IPS-NIHi11 (cell line): ENCODE measurements at regions not wholly inside any gene's neighbourhood (a gene's known extent, or its start where the extent isn't known, plus 50 kb on each side); places are given as distances from the start of the nearest gene placed in this dataset.

ENCODE experiments used
- DNase-seq: peaks from one replicate; pipeline ENCODE4 v3.0.0; 2012; ENCODE audit warnings: mixed read lengths, low spot score

GRCh38 chr1:229971141-229971540, 95.9 kb upstream of the GALNT2 start:
- no peak for DNase-seq

DNA sequence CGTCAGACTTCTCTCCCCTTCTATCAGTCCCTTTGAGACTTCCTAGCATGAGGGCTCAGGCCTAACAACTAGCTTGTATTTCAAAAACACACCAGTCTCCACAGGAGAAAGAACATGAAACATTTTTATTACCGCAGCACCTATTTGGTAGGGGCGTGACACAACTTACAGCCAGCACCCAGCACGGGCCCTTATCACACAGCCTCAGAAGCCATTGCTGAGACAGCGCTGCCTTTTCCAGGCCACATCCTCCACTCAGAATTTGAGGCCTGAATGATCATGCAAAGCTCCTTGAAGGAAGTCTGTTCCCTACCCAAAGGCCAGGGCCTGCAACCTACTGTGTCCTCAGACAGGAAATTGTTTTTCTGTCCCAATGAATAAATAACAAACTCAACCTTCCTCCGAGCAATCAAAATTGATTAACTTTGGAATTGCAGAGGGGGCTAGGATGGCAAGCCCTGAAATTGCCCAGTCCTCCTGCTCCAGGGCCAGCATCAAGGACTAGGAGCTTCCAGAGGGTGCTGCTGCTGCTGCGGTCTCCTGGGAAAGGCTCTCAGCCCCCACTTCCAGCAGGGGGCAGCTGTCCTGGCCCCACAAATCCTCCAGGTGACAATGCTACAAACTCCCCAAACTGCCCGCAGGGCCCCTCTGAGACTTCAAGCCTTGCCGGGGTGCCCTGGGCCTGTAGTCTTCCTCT, 94.3 kb upstream of the GALNT2 start:
- peak; percentile 71 for DNase-seq

GRCh38 chr1:229973297-229973612, 93.8 kb upstream of the GALNT2 start:
- DNase-seq: no peak

- DNase-seq: no peak
These were observed 92.0 kb upstream of the GALNT2 start for GRCh38 chr1:229975047-229975446.

GRCh38 chr1:229980009-229980408, 87.0 kb upstream of the GALNT2 start:
- DNase-seq: no peak

DNA sequence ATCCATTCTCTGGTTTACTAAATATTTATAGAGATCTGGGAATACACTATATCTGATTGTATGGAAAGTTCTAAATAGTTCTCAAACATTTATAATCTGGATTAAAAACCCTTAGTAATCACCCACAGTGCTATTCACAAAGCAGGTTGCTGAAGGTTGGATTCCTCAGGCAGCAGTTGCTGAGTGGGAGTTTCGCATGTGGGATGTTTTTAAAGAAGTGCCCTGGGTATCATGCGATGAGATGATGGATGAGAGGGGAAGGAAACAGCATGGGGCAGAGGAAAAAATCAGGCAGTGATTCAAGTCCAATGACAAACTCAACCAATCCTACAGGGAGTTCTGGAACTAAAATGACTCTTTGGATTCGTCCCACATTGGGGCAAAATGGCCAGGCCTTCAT, 85.3 kb upstream of the GALNT2 start:
- DNase-seq: no peak

- DNase-seq: no peak
These were observed 82.6 kb upstream of the GALNT2 start for GRCh38 chr1:229984310-229984991.

GRCh38 chr1:229984992-229985612, 81.9 kb upstream of the GALNT2 start:
- DNase-seq: no peak

DNA sequence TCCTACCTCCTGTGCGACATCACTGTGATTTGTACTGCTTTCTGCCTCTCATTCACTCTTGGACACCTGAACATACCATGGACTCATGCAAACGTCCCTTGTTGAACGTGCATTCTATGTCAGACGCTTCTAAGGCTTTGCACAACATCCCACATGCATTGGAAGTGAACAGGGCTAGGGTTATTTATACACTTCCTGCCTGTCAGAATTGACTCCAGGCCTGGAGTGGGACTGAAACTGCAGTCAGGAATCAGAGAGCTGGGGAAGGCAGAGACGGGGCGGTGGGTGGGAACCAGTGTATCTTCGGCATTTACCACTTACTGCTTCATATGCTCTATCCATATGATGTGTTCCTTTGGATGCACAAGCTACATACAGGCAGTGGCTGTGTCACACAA, 81.4 kb upstream of the GALNT2 start:
- no peak for DNase-seq

DNA sequence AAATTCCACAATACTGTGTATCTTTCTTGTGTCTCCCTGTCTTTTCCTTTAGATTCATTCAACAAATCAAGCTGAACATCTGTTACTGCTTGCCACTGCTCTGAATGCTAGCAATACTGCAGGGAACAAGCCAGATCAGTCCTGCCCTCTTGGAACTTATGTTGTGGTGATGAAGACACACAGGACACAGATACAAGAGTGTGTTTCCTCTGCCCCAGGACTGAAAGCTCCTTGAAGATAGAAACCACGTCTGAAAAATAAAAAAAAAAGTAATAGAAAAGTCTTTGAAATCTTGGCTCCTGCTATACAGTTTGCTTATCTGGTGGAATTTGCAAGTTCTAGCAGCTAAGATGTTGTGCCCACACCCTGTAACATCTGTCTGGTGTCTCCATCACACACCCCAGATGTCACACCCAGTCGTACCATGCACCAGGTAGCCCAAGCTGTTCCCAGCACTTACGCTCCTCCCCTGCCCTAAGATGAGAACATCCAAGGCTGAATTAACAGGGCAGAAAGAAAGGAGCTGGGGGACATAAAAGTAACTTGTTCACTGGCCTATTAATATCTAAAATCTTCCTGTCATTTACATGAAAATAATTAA, 80.2 kb upstream of the GALNT2 start:
- DNase-seq: no peak

- no peak for DNase-seq
These were observed 79.1 kb upstream of the GALNT2 start for GRCh38 chr1:229987953-229988352.

DNA sequence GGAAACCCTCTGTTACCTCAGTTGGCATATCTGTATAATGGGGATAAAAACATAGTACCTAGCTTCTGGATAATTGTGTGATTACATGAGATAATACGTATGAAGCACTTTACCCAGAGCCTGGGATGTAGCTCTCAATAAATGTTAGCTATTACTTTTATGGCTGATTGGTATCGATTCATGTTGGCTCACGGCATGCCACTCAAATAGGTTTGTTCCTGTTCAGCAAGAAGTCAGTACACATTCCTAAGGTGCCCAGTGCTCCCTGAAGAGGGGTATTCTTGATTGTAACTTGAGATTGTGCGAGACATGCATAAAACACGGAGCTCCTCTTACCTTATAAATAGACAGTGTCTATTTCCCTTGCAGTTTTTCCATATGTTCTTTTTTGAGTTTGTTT, 78.5 kb upstream of the GALNT2 start:
- no peak for DNase-seq

- no peak for DNase-seq
These were observed 77.3 kb upstream of the GALNT2 start for GRCh38 chr1:229989591-229990248.

DNA sequence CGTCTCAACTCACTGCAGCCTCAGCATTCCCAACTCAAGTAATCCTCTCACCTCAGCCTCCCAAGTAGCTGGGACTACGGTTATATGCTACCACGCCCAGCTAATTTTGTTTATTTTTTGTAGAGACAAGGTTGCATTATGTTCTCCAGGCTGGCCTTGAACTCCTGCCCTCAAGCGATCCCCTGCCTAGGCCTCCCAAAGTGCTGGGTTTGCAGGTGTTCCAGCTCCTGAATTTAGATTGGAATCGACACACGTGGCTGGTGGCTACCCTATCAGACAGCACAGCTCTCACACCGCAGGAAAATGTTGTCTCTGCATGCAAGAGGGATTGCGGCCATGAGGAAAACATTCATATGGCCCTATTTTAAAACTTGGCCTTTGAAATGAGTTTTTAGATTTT, 76.7 kb upstream of the GALNT2 start:
- DNase-seq: no peak

DNA sequence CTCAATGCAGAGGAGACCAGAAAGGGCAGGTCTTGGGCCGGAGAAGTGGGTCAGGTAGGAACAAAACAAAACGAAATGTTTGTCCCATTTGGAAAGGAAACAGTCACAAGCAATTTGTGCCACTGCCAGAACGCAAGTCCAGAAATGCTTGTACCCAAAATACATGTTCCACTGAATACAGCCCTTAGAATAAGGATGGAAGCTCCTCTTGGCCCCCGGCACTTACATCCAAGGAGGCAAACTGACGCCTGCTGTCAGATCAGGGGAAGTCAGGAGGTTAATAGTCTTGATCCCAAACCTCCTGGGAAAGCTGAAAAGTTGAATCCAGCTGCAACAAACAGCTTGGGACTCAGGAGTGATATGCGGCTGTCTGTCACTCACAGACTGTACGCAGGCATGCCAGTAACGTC, 75.9 kb upstream of the GALNT2 start:
- no peak for DNase-seq

DNA sequence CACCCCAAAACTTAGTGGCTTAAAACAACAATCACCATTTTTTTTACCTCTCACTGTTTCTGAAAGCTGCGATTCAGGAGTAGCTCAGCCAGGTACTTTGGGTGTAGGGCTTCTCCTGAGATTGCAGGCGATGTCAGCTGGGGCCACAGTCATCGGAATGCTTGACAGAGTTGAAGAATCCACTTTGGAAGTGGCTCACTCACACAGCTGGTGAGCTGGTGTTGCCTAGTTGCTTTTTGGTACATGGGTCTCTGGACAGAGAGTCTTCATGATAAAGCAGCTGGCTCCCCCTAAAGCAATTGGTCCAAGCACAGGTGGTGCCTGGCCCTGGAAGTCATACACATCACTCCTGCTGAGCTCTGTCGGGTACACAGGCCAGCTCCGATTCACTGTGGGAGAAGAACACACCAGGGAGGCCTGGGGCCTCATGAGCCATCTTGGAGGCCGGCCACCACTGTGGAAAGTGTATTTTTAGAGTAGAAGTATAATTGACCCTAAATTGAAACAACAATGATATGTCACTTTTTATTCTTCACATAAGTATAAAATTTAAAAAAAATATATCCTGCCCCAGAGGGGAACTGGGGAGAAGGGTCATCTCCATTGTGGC, 75.2 kb upstream of the GALNT2 start:
- no peak for DNase-seq

- DNase-seq: no peak
These were observed 74.0 kb upstream of the GALNT2 start for GRCh38 chr1:229993060-229993459.

DNA sequence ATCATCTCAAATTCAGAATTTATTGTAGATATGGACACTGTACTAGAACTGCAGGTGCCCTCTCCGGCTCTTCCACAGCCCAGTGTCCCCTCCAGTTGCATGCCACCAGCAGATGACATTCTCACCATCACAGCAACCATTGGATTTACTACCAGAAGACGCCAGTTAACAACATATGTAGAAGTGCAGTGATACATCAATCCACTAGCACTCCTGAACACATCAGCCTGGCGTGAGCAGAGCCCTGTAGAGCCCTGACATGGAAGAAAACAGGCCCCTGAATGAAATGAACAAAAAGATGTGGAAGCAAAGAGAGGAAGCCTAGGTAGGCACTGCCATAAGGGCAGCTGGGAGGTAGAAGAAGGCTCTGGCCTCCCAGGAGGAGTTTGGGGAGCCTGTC, 73.1 kb upstream of the GALNT2 start:
- DNase-seq: no peak

- no peak for DNase-seq
These were observed 67.9 kb upstream of the GALNT2 start for GRCh38 chr1:229999004-229999670.

DNA sequence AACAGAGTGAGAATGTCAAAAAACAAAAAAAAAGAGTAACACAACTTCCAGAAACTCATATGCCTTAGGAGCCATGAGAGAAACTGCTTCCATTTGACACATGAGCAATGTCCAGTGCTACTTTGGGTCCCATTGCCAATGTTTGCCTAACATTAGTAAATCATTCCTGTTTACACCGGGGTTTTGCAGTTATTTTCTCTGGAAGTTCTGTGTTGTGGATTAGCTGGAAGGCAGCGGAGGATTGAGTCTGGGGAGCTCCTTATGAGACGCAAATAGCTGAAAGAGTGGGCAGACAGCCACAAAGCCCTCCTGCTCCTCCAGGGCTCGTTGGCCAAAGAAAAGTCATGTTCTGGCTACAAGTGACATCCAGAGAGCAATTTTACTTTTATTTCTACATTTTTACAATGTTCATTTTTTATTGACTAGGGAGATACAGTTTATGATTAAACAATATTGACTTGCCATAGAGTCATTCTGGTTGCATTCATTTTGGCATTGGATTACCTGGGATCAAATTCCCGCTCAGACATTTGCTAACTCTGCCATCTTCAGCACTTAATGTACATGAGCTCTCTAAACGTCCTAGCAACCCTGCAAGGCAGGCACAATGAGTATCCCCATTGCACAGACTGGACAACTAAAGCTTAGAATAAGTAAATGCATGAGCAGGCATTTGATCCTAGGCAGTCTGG, 66.4 kb upstream of the GALNT2 start:
- no peak for DNase-seq

DNA sequence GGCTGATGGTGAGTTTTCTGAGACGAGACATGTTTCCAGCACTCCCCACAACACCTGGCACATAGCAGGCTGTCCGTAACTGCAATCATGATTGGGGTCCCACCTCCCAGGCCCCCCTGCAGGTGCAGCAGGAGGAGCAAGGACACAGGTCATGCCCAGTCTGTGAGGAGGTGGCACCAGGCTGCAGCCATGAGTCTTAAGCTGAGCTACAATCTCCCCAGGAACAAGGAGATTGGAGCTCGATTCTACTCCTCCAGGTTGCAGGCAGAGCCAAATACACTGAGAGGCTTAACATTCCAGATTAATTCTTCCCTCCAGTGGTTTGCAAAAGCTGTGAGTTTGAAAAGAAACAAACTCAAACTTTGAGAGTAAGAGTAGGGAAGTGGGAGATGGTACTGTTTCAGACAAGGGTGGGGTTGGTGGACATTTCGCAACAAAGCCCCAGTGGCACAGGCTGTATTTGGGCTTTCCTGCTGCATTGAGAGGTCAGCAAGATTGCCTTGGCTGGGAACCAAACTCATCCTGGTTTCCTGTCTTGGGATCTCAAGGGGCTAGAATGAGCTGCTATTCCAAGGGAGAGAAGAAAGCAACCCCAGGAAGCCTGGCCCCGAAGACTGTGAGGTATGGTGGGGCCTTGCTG, 64.8 kb upstream of the GALNT2 start:
- no peak for DNase-seq
